Raji (cell line): ENCODE measurements at regions not wholly inside any gene's neighbourhood (a gene's known extent, or its start where the extent isn't known, plus 50 kb on each side); places are given as distances from the start of the nearest gene placed in this dataset.

ENCODE experiments used
- POLR2A ChIP-seq: IDR thresholded peaks from 2 replicates; pipeline ENCODE4 v1.6.1; 2011; ENCODE audit warnings: low read depth, low read length, control low read depth; ENCODE audit not compliant: insufficient read depth

- no peak for TF ChIP-seq POLR2A
Observed at GRCh38 chr3:182570946-182571594, 222.2 kb upstream of the ATP11B start.

- TF ChIP-seq POLR2A: no peak
Observed at GRCh38 chr3:182575941-182576340, 217.4 kb upstream of the ATP11B start.

- TF ChIP-seq POLR2A: no peak
Observed at GRCh38 chr3:182583545-182583944, 209.8 kb upstream of the ATP11B start.

GRCh38 chr3:182585532-182586150, 207.7 kb upstream of the ATP11B start:
- TF ChIP-seq POLR2A: no peak

GRCh38 chr3:182592747-182593146, 200.6 kb upstream of the ATP11B start:
- TF ChIP-seq POLR2A: no peak

GRCh38 chr3:182596676-182597410, 196.5 kb upstream of the ATP11B start:
- TF ChIP-seq POLR2A: no peak

- TF ChIP-seq POLR2A: no peak
Observed at GRCh38 chr3:182597621-182598041, 195.7 kb upstream of the ATP11B start.

GRCh38 chr3:182601597-182601996, 191.7 kb upstream of the ATP11B start:
- TF ChIP-seq POLR2A: no peak

- TF ChIP-seq POLR2A: no peak
Observed at GRCh38 chr3:182603501-182603900, 189.8 kb upstream of the ATP11B start.

GRCh38 chr3:182605882-182606611, 187.3 kb upstream of the ATP11B start:
- no peak for TF ChIP-seq POLR2A

GRCh38 chr3:182606905-182607504, 186.3 kb upstream of the ATP11B start:
- no peak for TF ChIP-seq POLR2A

- no peak for TF ChIP-seq POLR2A
Observed at GRCh38 chr3:182608832-182609231, 184.5 kb upstream of the ATP11B start.

- TF ChIP-seq POLR2A: no peak
Observed at GRCh38 chr3:182609575-182610156, 183.6 kb upstream of the ATP11B start.

GRCh38 chr3:182612332-182612731, 181.0 kb upstream of the ATP11B start:
- TF ChIP-seq POLR2A: no peak

GRCh38 chr3:182617500-182617899, 175.8 kb upstream of the ATP11B start:
- TF ChIP-seq POLR2A: no peak
